ENCODE measurements at regions not wholly inside any gene's neighbourhood (a gene's known extent, or its start where the extent isn't known, plus 50 kb on each side); places are given as distances from the start of the nearest gene placed in this dataset.

DNA sequence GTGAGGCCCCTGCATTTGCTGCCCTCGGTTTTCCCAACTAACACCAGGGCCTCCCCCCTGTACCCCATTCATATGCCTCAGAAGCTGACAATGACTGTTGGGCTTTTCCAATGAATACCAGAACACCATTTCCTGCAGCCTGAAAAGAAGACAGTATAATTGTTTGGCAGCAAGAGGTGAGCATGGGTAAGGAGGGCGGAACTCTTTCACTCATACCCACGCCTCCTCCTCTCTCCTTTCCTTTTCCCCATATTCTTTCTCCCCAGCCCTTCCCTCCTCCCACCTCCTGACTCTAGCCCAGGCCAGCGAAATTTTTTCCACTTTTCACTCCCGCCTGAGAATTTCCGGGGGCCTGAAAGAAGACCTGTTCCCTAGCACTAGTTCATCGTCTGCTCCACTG is 58.0 kb upstream of the CHST1 start:
- DNase-seq = no peak

DNA sequence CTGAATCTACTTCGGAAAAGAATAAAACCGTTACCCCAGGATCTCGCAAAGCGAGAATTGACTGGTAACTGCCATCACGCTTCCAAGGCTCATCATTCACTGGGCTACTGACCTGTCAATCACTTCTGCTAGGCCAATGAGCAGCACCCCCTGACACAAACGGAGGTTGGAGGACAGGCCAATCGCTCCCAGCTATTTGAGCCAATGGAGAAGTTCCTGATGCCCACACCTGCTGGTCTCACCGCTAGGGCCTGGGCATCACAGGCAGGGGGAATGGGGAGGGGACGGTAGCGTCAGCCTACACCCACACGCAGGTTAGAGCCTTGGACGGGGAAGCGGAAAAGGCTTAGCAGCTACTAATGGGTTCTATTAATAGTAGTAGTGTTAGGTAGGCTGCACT is 56.7 kb upstream of the CHST1 start:
- no peak for DNase-seq

DNA sequence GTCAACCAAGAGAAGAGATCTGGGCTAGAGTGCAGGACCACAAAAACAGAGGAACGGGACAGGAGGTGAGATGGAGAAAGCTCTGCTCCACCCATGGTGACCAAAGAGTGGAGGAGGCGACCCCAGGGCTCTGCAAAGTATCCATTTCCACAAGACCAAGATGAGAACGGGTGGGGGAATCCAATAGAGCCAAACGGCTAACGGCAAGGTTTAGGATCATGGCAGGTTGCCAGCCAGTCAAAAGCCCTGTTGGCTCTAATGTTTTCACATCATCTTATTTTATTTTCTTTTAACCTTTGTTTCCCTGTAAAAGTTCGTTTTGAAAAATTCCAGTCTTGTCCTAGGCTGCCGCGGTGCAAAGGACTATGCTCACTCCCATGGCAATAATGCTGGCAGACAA is 52.1 kb upstream of the CHST1 start:
- no peak for DNase-seq

DNA sequence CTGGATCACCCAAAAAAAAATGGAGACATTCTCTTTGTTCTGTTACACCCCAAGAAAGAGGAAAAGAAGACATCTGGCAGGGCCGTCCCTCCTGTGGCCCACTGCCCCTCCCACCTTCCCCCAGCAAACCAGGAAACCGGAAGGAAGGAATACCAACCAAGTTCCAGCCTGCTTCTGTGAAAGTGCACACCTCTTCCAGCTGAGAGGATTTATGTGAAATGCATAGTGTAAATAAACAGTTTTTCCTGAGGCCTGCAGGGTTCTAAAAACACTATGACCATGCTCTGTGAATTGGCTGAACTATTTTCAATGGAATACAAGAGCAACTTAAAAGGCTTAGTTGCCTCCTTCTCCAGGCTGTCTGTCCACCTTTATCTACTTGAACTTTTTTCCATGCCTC is 50.0 kb upstream of the CHST1 start:
- no peak for DNase-seq
